IPS DF 19.7 (cell line): ENCODE measurements at regions not wholly inside any gene's neighbourhood (a gene's known extent, or its start where the extent isn't known, plus 50 kb on each side); places are given as distances from the start of the nearest gene placed in this dataset.
"Not testable (repeated sequence)": the region's sequence is repeated elsewhere in the genome, so short reads cannot be mapped to it uniquely, and the experiment has no call there.

ENCODE experiments used
- DNase-seq: peaks from one replicate; pipeline ENCODE4 v3.0.0-alpha.2; 2013; ENCODE audit warnings: low read depth, low spot score

DNA sequence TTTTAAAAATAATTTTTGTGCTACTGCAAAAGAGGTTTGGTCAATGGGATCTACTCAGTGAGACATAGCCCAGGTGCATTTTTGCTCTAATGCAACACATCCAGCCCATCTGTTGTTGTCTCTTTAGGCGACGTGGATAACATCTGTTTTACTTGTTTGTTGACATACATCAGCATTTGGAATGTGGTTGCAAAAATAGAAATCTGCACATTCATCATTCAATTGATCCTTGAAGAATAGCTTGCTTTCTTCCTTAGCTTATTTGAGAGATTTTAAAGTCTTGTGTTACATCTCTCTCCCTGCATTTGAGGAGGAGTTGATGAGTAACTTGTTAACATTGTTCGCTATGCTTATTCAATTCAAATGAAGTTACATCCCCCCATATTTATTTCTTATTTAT lies 1202.3 kb downstream of the NSUN3 start:
- DNase-seq = no peak

- no peak for DNase-seq
These were observed 1208.5 kb downstream of the NSUN3 start for GRCh38 chr3:95271395-95271794.

DNA sequence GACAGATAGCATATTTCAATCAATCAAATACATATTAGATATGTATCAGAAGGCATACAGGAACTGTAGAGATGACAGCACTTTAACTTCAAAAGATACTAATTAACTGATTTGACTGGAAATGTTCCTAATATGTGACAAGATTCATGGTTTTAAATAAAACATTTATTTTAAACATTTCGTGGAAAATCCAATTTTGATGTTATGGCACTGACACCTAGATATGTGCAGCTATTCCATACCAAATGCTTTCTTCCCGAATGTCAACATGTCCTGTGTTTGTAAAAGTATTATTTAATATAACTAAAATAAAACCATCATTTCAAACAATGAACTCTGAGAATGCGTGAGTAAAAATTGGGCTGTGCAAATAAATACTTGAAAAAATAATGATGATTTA lies 1209.3 kb downstream of the NSUN3 start:
- no peak for DNase-seq

DNA sequence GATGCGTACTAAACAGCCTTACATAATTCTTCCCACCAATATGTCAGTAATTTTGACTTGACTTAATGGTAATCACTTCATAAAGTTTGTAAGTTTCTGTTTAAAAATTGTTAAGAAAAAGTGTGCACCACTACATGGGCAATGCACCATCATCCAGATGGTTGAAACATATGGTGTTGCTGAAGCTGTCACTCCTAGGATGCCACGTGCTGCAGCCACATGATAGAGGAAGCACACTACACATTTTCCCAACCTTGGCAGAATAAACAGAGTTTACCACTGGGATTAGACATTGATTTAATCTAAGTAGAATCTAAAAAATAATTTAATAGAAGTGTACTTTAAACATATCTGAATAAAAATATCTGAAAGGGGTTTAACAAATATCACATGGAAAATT lies 1209.9 kb downstream of the NSUN3 start:
- DNase-seq = no peak

DNA sequence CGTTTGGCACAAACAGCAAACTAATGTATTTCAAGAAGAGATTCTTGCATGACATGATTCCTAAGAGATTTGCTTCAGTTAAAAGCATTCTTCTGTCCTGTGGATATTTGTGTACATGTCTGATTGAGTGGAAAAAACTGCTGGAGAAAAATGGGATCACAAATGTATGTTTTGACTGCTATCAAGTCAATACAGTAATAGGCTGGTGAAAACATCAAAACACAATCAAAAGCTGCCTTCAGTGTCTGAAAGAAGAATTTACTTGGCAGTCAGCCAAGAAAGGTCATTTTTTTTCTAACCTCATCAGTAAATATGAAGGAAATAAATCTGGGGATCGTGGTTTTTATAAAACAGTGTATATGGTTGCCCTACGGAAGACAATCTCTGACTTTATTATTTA lies 1214.8 kb downstream of the NSUN3 start:
- DNase-seq = no peak

GRCh38 chr3:95280711-95281352 lies 1218.0 kb downstream of the NSUN3 start:
- no peak for DNase-seq

DNA sequence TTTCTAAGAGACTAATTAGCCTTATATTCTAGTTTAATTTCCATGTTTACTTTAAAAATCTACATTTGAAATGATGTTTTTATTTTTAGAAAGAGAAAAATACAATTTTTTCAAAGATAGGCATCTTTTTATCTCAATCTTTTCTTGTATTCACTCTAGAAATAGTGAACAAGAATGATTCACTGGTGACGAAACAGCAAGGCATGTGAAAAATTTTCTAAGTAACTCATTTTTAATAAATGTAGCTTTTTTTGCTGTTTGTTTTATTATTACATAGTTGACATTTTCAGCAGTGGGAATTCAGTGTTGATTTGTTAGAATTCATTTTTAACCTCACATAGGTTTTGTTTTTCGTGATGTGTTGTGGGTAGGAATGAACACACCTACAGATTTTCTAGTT lies 1226.4 kb downstream of the NSUN3 start:
- DNase-seq = no peak

GRCh38 chr3:95297581-95297980 lies 1234.7 kb downstream of the NSUN3 start:
- DNase-seq = no peak

- no peak for DNase-seq
These were observed 1239.2 kb downstream of the NSUN3 start for GRCh38 chr3:95302044-95302443.

DNA sequence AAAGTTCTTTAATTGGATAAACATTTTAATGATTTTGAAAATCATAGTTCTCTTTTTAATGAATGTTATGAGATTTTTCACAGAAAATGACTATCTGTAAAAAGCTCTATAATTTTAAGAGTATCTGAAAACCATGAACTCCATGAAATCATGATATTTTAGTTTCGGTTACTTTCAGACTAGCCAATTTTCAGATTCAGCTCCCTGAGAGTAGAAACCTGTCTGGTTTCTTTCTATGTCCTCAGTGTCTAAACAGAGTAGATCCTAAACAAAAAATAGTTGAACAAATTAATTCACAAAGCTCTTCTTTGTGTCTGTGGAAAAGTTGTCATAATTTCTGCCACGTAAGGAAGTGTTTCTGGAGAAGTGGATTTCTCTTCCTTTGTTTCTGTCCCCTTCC lies 1247.7 kb downstream of the NSUN3 start:
- DNase-seq = no peak

- no peak for DNase-seq
These were observed 1248.4 kb downstream of the NSUN3 start for GRCh38 chr3:95311272-95311671.

- no peak for DNase-seq
These were observed 1249.8 kb downstream of the NSUN3 start for GRCh38 chr3:95312650-95313049.

DNA sequence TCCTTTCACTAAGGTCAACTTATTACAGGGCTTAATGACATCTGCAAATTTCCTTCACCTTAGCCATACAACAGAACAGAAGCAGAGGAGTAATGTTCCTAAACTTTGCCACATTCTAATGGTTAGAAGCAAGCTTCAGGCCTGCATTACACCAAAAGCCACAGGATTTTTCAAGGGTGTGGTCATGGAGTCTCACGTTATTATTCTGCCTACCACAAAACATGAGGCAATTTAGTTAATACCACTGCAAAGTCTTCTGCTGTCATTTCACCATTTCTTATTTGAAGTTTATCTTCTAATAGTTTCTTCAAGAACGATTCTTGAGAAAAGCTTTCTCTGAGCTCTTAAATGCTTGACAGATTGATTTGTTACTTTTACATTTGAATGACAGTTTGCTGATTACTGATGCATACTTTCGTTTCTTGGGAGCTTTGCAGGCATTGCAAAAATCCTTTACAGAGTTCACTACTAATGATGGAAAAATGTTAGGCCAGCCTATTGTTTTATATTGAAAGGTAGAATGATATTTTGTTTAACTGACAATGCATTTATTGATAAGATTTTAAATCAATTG lies 1257.1 kb downstream of the NSUN3 start:
- DNase-seq = no peak

- no peak for DNase-seq
These were observed 1264.6 kb downstream of the NSUN3 start for GRCh38 chr3:95327478-95327877.

GRCh38 chr3:95333826-95334225 lies 1271.0 kb downstream of the NSUN3 start:
- DNase-seq = no peak

DNA sequence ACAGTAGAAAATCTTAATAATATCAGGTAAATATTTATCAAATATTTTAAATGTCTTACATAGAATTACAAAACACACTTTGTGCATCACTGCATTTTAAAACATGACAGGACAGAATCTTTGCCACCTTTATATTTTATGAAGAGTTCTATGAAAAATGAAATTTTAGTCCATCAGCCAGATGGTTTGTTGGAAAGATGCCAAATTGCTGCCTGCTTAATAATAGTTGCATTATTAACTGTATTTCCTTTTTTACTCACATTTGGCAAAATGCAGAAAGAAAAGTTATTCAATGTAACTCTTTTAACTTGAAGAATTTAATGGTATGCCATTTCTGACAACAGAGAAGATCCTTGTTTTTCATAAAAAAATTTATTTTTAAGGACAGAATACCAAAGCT lies 1271.6 kb downstream of the NSUN3 start:
- no peak for DNase-seq

DNA sequence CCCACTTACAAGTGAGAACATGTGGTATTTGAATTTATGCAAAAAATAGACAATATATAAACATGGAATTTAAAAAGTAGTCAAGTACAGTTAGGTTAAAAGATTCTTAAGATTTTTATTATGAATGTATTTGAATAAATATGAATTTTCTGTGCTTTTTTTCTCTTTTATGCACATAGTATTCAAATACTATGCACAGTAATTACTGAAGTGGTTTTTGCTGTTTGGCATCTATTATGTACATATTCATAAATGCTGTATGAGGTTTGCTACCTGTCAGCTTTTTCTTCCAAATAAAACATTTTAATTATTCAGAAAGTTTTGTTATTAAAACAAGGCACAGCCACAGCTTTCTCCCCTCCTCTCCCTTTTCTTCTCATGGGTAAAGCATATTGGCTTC lies 1272.7 kb downstream of the NSUN3 start:
- DNase-seq = no peak

- no peak for DNase-seq
These were observed 1275.6 kb downstream of the NSUN3 start for GRCh38 chr3:95338446-95338845.

- DNase-seq = no peak
These were observed 1278.5 kb downstream of the NSUN3 start for GRCh38 chr3:95341314-95341713.

GRCh38 chr3:95343228-95343627 lies 1280.4 kb downstream of the NSUN3 start:
- DNase-seq = no peak

DNA sequence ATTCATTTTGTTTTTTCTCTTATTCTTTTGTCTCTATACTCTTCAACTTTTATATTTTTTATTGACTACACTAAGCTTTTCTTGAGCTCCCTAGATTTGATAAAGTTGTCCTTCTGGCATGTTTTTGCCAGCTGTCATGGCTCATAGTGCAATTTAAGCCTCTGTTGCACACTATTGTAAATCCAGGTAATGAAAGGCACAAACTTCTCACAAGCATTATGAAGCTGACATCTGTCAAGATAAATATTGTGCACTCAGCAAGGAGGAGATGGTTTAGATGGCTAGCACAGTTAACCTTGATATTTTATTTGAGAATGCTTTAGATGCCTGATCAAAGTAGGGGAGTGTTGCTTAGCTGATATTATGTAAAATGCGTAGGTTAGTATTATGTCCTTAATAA lies 1280.9 kb downstream of the NSUN3 start:
- no peak for DNase-seq

DNA sequence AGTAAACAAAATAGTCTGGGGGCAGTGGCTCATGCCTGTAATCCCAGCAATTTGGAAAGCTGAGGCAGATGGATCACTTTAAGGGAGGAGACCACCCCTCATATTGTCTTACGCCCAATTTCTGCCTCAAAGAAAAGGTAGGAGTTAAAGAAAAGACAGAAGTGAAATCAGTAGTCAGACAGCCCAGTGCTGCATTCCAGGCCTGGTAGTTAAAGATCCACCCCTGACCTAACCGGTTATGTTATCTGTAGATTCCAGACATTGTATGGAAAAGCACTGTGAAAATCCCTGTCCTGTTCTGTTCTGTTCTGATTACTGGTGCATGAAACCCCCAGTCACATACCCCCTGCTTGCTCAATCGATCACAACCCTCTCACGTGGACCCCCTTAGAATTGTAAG lies 1285.1 kb downstream of the NSUN3 start:
- DNase-seq = not testable (repeated sequence)

- peak; percentile 35 for DNase-seq
These were observed 1286.0 kb downstream of the NSUN3 start for GRCh38 chr3:95348879-95349278.

GRCh38 chr3:95350049-95350448 lies 1287.2 kb downstream of the NSUN3 start:
- no peak for DNase-seq
